ENCODE measurements at regions not wholly inside any gene's neighbourhood (a gene's known extent, or its start where the extent isn't known, plus 50 kb on each side); places are given as distances from the start of the nearest gene placed in this dataset.

- no peak for DNase-seq
Measured at GRCh38 chr7:114857605-114858004, 64.3 kb upstream of the MDFIC start.

GRCh38 chr7:114859477-114859876 lies 62.4 kb upstream of the MDFIC start:
- DNase-seq: no peak

DNA sequence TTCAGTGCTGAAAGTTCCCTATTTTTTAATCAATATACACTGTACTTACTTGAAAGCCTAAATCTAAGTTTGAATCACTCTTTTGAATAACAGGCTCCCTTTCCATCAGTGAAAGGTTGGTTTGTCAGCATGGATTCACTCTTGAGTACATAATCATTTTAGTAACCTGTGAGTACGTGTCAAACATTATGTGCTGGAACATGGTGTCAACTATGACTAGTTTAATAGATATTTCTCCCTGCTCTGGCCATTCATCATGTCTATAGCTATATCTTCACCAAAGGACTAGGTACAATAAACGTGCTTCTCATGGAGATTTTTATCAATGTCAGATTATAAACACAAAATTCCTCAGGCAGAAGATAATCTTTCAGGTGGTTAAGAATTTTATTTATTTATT lies 61.7 kb upstream of the MDFIC start:
- DNase-seq: no peak

DNA sequence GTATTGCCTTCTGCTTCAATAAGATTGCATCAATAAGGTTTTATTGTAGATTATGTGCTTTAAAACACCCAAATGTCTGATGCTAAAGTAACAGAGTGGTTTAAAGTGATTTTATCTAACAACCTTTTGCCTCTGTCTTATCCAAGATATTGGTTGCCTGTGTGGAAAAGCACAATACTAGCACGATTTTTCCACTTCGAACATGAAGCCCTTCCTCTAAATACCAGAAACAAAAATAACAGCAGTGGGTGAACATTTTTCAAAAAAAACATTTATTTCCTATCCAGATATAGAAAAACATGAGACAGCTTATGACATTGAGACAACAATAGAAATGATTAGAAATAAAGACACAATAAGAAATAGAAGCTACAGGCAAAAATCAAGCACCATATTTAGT lies 59.5 kb upstream of the MDFIC start:
- DNase-seq: no peak

GRCh38 chr7:114864278-114864677 lies 57.6 kb upstream of the MDFIC start:
- no peak for DNase-seq

DNA sequence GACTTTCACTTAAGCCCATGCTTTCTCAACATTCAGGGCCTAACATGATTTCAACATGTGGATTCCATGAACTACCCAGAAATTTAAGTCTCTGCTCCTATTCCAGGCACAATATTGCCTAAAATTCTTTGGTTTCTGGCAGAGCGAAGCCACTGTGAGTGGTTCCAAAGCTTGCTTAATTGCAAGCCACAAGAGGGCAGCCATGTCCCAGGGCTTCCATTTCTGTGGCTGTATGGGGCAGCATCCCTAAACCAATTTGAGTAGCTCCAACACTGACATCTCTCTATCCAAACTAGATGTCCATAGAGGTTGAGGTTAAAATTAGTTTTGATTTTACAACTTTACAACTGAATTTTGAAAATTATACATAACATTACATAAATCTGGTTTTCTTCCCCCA lies 56.3 kb upstream of the MDFIC start:
- DNase-seq: peak; percentile 6
